LNCaP clone FGC (cell line): ENCODE measurements at regions not wholly inside any gene's neighbourhood (a gene's known extent, or its start where the extent isn't known, plus 50 kb on each side); places are given as distances from the start of the nearest gene placed in this dataset.

Experiments
- DNase-seq: peaks from one replicate; pipeline ENCODE4 v3.0.0-alpha.2; 2011; ENCODE audit warnings: low read depth
- H3K4me3 ChIP-seq: 2 replicates; pipeline ENCODE4 v1.5.1; 2011; ENCODE audit warnings: mild to moderate bottlenecking, low read depth, low read length, control low read depth
- TF ChIP-seq, protein P1 (sequence below): IDR thresholded peaks from 2 replicates; pipeline ENCODE4 v1.5.1; 2012; ENCODE audit warnings: mild to moderate bottlenecking; ENCODE audit not compliant: control insufficient read depth, insufficient read depth; ENCODE audit errors: extremely low read depth

DNA sequence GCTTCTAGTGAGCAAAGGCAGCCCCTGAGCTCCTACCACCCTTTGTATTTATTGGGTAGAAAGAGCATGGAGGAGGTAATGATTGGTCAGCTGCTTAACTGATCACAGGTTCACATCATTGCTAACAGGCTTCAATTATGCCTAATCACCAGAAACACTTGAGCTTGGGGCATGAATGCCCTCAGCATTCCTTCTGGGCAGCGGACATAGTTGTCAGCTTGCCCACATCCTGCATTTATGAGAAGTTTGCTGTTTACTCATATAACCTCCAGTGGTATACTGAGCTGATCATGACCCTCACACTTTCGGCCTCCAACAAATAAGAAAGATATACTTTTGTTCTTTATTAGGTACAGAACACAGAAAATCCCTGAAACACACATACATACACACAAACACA is 140.3 kb upstream of the ODAD2 start:
- no peak overlapping the region for H3K4me3 ChIP-seq
- TF ChIP-seq, protein P1, sequence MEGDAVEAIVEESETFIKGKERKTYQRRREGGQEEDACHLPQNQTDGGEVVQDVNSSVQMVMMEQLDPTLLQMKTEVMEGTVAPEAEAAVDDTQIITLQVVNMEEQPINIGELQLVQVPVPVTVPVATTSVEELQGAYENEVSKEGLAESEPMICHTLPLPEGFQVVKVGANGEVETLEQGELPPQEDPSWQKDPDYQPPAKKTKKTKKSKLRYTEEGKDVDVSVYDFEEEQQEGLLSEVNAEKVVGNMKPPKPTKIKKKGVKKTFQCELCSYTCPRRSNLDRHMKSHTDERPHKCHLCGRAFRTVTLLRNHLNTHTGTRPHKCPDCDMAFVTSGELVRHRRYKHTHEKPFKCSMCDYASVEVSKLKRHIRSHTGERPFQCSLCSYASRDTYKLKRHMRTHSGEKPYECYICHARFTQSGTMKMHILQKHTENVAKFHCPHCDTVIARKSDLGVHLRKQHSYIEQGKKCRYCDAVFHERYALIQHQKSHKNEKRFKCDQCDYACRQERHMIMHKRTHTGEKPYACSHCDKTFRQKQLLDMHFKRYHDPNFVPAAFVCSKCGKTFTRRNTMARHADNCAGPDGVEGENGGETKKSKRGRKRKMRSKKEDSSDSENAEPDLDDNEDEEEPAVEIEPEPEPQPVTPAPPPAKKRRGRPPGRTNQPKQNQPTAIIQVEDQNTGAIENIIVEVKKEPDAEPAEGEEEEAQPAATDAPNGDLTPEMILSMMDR: no peak
- no peak for DNase-seq

DNA sequence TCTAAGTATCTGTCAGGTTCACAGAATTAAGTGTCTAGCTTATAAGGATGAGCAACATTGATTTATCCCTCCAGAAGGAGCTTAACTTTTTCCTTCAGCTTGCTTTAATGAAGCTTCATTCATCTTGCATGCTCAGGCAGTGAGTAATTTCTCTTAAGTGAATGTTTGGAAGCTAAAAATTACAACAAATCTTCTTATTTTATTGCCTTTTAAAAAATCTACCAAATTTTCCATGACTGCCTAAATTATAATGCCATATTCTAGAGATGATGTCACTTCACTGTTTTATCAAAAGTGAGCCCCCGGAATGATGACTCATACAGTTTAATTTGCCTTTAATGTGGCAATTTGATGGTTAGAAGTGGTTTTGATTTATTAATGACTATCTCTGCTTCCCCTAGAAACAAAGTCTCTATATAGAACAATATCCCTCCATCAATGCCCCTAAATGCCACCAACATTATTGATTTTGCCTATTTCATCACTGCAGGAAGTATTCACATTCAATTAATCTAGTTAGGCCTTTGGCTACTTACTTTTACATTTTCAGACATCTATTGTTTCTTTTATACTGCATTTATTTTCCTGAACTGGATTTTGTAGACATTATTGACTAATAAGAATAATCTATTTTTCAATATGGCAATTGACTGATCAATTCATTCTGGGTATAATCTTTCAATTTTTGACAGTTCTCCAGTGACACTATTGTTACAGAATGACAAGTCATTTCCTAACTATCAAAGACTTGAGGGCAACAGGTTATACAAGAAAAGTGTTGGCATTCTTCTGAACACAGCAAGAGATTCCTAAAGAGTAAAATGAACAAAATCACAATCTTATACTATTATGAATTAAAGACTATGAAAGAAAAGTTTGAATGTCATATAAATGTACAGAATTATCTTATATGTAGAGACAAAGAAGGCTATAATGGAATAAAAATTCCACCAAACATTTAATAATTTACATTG is 139.3 kb upstream of the ODAD2 start:
- DNase-seq: no peak
- TF ChIP-seq, protein P1: no peak
- no peak overlapping the region for H3K4me3 ChIP-seq

DNA sequence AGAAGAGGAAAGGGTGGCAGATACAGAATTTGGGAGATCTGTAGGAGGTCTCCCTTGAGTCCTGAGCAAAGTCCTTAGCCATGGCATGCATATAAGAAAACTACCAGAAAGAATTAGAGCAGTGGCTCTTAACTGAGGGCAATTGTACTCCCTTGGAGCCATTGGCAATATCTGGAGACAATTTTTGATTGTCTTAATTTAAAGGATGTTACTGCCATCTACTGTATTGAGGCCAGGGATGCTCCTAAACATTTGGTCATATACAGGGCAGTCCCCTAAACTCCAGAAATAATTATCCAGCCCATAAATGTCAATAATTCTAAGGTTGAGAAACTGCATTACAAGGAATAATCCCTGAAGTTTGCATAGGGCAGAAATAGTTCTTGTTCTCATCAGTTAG is 136.4 kb upstream of the ODAD2 start:
- no peak overlapping the region for H3K4me3 ChIP-seq
- DNase-seq: no peak
- TF ChIP-seq, protein P1: 0 out of 2 replicates have a peak, but pooled peaks have one; percentile 2

DNA sequence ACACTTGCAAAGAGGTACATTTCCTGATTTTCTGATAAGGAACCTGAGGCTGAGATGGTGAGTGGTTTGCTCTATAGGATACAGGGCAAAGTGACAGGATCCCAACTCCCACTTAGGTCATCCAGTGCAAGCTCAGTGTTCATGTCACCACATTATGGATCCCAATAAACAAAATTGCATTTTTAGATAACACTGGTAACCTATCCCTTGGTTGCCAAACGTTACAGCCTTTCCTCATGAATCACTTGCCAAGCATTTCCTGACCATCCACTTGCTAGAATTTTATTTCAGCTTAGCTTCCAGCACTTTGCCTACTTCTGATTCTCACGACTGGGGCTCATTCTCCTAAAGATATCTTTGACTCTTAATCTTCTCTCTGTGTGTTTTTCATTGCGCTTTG is 131.4 kb upstream of the ODAD2 start:
- no peak overlapping the region for H3K4me3 ChIP-seq
- no peak for DNase-seq
- TF ChIP-seq, protein P1: no peak

DNA sequence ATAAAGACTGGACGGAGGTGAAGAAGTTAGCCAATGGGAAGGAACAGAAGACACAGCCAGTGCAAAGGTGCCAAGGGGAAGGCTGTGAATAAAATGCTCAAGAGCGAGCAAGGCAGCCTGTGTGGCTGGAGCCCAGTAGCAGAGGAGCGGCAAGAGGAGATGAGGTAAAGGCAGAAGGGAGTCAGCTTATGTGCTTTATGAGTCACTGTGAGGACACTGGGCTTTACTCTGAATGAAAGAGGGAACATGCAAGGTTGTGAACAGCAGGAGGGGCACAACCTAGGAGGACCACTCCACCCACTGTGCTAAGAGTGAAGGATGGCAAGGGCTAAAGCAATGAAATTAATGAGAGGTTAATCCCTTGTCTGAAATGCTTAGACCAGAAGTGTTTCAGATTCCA is 129.0 kb upstream of the ODAD2 start:
- no peak overlapping the region for H3K4me3 ChIP-seq
- no peak for DNase-seq
- TF ChIP-seq, protein P1: no peak

DNA sequence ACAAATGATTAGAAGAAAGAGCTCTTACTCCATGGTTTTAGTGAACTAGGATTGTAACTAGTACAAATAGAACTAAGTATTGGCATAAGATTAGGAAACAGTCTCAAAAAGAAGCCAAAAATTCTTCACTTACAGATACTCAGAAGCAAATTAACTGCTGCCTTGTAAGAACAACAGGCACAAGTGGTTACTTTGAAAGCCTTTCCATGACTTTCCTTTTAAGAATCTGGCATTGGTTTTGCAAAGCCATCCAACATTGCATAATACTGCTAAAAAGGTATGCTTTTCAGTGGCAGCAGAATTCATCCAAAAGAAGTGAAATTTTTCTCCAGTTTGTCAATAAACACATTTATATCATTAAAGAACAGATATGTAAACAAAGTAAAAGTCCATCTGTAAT is 126.8 kb upstream of the ODAD2 start:
- TF ChIP-seq, protein P1: no peak
- no peak for DNase-seq
- no peak overlapping the region for H3K4me3 ChIP-seq

DNA sequence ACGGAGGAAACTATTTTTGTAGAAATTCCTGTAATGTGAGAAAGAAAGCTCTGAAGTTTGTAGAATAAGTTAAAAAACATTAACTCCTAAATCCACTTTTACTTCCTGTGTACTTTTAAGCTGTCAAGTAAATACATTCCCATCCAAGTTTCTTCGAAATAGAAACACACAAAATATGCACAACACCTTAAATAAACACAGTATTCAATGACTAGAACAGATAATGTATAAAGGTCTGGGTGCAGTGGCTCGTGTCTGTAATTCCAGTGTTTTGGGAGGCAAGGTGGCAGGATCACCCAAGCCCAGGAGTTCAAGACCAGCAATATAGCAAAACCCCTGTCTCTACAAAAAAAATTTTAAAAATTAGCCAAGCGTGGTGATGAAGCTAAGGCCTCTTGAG is 121.9 kb upstream of the ODAD2 start:
- no peak overlapping the region for H3K4me3 ChIP-seq
- TF ChIP-seq, protein P1: no peak
- no peak for DNase-seq
